GM18499 (cell line): ENCODE measurements at regions not wholly inside any gene's neighbourhood (a gene's known extent, or its start where the extent isn't known, plus 50 kb on each side); places are given as distances from the start of the nearest gene placed in this dataset.

Experiments used
- ATAC-seq: cut with Tn5 transposase; IDR thresholded peaks from one replicate; pipeline ENCODE4 v1.9.1; 2021; ENCODE audit warnings: moderate number of reproducible peaks; ENCODE audit not compliant: insufficient read depth, unreplicated experiment

DNA sequence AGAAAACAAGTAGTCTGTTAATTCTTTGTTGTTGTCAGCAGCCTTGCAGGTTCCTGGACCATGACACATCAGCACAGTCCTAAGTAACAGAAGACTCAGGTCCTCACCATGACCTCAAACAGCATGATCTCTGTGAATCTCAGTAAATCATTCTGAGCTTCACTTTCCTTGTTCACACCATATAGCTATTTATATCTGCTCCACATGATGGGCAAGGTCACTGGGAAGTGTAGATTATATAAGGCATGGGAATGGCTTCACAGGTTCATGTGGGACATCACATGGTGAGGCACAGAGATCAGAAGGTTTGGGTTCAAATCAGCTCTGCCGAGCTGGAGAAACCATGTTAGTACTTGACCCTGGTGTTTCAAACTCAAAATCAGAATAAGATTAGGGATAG, 245.4 kb upstream of the SPTLC3 start:
- no peak for ATAC-seq

GRCh38 chr20:12764053-12764452, 244.7 kb upstream of the SPTLC3 start:
- no peak for ATAC-seq

- no peak for ATAC-seq
These were observed 243.9 kb upstream of the SPTLC3 start for GRCh38 chr20:12764851-12765250.

DNA sequence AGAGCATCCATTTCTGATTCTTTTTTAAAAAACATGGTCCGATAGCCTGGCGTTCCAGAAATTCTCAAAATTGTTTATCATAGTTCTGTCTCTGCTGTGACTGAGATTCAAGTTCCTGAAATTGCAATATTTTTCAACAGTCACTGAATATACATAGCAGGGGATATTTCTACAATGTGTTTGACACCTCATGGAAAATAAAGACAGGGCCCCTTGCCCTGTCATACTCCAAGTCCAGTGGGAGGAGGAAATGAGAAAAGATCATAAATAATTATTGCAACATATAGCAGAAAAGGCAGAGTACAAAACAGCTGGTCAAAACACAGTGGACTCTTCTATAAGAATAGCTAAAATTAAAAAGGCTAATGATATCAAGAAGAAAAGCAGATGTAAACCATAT, 234.8 kb upstream of the SPTLC3 start:
- ATAC-seq, result no peak

- no peak for ATAC-seq
These were observed 233.7 kb upstream of the SPTLC3 start for GRCh38 chr20:12775041-12775440.

- ATAC-seq, result no peak
These were observed 231.8 kb upstream of the SPTLC3 start for GRCh38 chr20:12777016-12777415.

GRCh38 chr20:12786276-12786675, 222.5 kb upstream of the SPTLC3 start:
- no peak for ATAC-seq

GRCh38 chr20:12788632-12789299, 220.0 kb upstream of the SPTLC3 start:
- ATAC-seq, result no peak

DNA sequence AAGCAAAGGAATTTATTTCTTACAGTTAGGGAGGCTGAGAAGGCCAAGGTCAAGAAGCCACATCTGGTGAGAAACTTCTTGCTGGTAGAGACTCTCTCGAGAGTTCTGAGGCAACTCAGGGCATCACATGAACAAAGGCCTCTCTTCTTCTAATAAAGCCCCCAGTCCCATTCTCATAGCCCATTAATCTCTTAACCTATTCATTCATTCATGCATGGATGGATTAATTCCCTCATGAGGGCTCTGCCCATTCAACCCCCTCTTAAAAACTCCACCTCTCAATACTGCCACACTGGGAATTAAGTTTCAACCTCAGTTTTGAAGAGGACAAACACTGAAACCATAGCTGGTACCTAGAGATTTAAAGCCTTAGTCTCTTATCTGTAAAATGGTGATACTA, 217.9 kb upstream of the SPTLC3 start:
- ATAC-seq, result no peak

- no peak for ATAC-seq
These were observed 210.5 kb upstream of the SPTLC3 start for GRCh38 chr20:12798286-12798685.

- no peak for ATAC-seq
These were observed 200.7 kb upstream of the SPTLC3 start for GRCh38 chr20:12808006-12808567.

DNA sequence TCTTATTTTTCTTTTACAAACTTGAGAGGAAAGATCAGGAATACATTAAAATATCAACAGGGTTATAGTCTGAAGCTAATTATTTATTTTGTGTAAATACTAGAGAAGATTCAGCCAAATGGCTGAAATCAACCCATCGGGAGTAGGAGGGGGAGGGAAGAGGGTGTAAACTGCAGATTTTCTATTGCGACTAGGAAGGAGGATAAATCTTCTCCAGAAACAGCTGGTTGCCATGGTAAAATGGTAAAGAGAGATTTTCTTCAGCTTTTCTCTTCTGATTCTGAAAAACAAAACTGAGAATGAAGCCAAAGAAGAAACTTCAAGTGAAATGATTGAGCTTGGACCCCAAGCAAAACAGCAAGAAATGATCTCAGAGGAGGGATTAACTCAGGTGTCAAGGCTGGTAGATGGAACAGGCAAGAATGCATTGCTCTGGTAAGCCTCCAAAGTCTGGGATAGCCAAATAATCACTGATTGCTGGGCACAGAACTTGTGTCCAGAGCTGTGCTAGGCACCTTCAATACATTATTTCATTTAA, 193.5 kb upstream of the SPTLC3 start:
- no peak for ATAC-seq

DNA sequence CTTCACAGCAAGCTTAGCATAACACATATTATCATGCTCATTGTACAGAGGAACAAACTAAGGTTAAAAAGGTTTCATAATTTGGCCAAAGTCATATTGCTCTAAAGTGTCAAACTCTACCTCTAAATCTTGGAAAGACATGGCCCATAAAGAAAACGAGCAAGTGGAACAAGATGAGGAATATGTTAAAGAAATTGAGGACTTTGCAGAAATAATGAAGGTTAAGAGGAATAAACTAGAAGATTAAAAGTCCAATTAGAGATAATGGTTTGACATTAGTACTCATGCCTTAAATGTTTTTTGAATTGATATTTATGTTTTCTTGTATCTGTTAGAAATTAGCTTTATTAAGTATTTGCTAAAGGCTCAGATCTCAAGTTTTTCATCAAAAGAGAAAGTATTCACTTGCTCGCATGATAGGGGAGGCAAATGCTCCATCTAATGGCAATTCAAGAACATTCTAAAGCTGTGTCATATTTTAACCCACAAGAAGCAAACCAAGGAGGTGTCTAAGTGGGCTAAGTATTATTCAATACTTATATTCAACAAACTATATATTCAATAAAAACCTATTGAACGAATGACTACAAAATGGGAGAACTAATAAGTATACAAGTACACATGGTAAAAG, 192.9 kb upstream of the SPTLC3 start:
- no peak for ATAC-seq

- ATAC-seq, result no peak
These were observed 187.5 kb upstream of the SPTLC3 start for GRCh38 chr20:12821249-12821648.

- no peak for ATAC-seq
These were observed 185.0 kb upstream of the SPTLC3 start for GRCh38 chr20:12823734-12824133.

GRCh38 chr20:12824328-12825225, 184.2 kb upstream of the SPTLC3 start:
- no peak for ATAC-seq

DNA sequence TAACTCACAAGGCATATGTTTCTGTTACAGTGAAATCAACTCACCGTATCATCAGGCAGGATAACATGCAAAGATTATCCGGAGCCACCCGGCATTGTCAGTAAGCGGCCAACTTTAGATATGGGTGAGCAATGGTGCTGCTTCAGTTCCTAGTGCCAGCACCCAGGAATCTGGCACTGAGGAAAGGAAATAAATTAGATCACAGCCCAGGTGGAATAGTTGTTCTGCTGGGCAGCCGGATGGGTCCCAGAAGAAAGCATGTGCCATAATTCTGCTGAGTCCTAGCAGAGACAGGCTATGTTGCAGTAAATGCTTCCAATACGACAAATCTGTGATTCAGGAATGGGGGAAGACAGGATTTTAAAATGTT, 183.6 kb upstream of the SPTLC3 start:
- no peak for ATAC-seq

- ATAC-seq, result no peak
These were observed 180.9 kb upstream of the SPTLC3 start for GRCh38 chr20:12827816-12828385.

DNA sequence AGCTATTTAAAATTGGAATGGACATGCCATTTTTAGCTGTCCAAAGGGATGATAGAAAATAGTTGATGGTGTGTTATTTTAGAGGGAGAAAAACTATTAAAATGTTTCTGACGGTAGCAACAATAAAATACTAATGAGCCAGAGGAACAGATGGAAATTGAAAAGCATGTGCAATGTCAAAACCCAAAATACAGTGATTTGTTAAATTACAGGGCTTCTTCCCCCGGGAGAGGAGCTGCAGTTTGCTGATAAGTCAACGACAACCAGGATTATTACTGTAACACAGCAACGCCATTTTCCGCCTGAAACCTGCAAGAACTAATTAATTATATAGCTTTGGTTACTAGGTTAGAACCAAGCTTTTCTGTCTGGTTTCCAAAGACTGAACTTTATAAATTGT, 179.6 kb upstream of the SPTLC3 start:
- no peak for ATAC-seq

GRCh38 chr20:12833861-12834260, 174.9 kb upstream of the SPTLC3 start:
- ATAC-seq, result no peak
